Skeletal muscle tissue (tissue), 3 donors: ENCODE measurements at regions not wholly inside any gene's neighbourhood (a gene's known extent, or its start where the extent isn't known, plus 50 kb on each side); places are given as distances from the start of the nearest gene placed in this dataset.

ENCODE experiments used
- H3K27ac ChIP-seq: one replicate; pipeline ENCODE4 v1.7.0; 2013; ENCODE audit warnings: mild to moderate bottlenecking, low read depth, low read length, inconsistent platforms
- H3K27me3 ChIP-seq, 3 donors: one replicate each; pipeline ENCODE4 v1.7.0; 2013; ENCODE audit warnings: low read length in 3 of 3; ENCODE audit not compliant: control insufficient read depth in 3 of 3, insufficient read depth in 3 of 3
- H3K36me3 ChIP-seq, 3 donors: one replicate each; pipeline ENCODE4 v1.7.0; 2013; ENCODE audit warnings: low read length in 3 of 3; ENCODE audit not compliant: control insufficient read depth in 3 of 3, insufficient read depth in 3 of 3
- H3K4me1 ChIP-seq, 3 donors: one replicate each; pipeline ENCODE4 v1.7.0; 2013; ENCODE audit warnings: low read length in 3 of 3, mild to moderate bottlenecking in 3 of 3; ENCODE audit not compliant: control insufficient read depth in 3 of 3, insufficient read depth in 3 of 3
- H3K4me3 ChIP-seq, 3 donors: one replicate each; pipeline ENCODE4 v1.7.0; 2013; ENCODE audit warnings: low read length in 3 of 3
- H3K9ac ChIP-seq, 3 donors: one replicate each; pipeline ENCODE4 v1.7.0; 2013; ENCODE audit warnings: low read length in 3 of 3, mild to moderate bottlenecking in 3 of 3, moderate library complexity in 2 of 3, low read depth in 1 of 3
- H3K9me3 ChIP-seq, 3 donors: one replicate each; pipeline ENCODE4 v1.7.0; 2013; ENCODE audit warnings: low read length in 3 of 3; ENCODE audit not compliant: control insufficient read depth in 3 of 3
- donor health status: Osteomylitis.

GRCh38 chr10:3620818-3621217 is 164.2 kb downstream of the KLF6 start:
- no peak overlapping the region for H3K27ac ChIP-seq
- H3K9ac ChIP-seq: no peak overlapping the region
- peaks cover 5 to 16% (median 10%) of the 10 kb centered on the region in 3 donors for H3K4me1 ChIP-seq
- no peaks in the 10 kb centered on the region for H3K27me3 ChIP-seq
- H3K4me3 ChIP-seq: no peak overlapping the region
- no peaks in the 10 kb centered on the region for H3K36me3 ChIP-seq
- H3K9me3 ChIP-seq: no peaks in the 10 kb centered on the region

DNA sequence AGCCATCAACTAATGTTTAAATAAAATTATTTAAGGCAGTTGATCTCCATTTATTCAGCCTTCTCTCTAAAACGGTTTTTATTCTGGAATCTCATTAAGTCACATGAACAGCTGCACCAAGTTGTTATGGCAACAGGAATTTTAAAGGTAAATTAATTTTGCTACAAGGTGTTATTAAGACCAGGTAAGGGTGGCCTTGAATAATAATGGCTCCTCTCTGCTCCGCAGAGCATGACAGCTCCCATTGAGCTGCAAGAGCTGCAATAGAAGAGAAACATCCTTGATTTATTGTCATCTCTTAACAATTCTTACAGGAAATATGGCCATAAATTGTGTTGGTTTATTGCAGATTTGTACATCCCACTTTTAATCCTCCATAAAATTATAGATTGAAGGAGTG is 165.8 kb downstream of the KLF6 start:
- Histone ChIP-seq H3K27me3 (no peaks in the 10 kb centered on the region), H3K9me3 (no peaks in the 10 kb centered on the region), H3K9ac (no peak overlapping the region), H3K4me3 (no peak overlapping the region), H3K4me1 (peaks cover 5 to 14% (median 8%) of the 10 kb centered on the region in 3 donors), H3K27ac (no peak overlapping the region), H3K36me3 (no peaks in the 10 kb centered on the region)

- H3K4me3 ChIP-seq: no peak overlapping the region
- H3K4me1 ChIP-seq: no peaks in the 10 kb centered on the region
- no peaks in the 10 kb centered on the region for H3K27me3 ChIP-seq
- no peaks in the 10 kb centered on the region for H3K36me3 ChIP-seq
- H3K9me3 ChIP-seq: no peaks in the 10 kb centered on the region
- no peak overlapping the region for H3K27ac ChIP-seq
- H3K9ac ChIP-seq: no peak overlapping the region
Measured at GRCh38 chr10:3616880-3617279, 168.1 kb downstream of the KLF6 start.

GRCh38 chr10:3613318-3613717 is 171.7 kb downstream of the KLF6 start:
- Histone ChIP-seq H3K27ac (no peak overlapping the region), H3K9me3 (peaks cover 0 to 5% (median 0%) of the 10 kb centered on the region in 3 donors), H3K4me1 (no peaks in the 10 kb centered on the region), H3K36me3 (no peaks in the 10 kb centered on the region), H3K9ac (no peak overlapping the region), H3K27me3 (no peaks in the 10 kb centered on the region), H3K4me3 (no peak overlapping the region)

DNA sequence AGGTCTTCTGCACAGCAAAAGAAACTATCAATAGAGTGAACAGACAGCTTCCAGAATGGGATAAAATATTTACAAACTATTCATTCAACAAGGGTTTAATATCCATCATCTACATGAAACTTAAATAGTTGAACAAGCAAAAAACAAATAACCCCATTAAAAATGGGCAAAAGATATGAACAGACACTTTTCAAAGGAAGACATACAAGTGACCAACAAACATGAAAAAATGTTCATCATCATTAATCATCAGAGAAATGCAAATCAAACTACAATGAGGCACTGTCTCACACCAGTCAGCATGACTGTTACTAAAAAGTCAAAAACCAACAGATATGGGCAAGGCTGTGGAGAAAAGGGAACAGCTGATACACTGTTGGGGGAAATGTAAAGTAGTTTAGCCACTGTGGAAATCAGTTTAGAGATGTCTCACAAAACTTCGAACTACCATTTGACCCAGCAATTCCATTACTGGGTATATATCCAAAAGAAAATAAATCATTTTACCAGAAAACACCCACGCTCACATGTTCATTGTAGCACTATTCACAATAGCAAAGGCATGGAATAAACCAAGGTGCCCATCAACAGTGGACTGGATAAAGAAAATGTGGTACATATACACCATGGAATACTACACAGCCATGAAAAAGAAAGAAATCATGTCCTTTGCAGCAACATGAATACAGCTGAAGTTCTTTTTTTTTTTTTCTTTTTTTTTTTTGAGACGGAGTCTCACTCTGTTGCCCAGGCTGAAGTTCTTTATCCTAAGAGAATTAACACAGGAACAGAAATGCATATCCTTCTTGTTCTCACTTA is 172.6 kb downstream of the KLF6 start:
- no peaks in the 10 kb centered on the region for H3K27me3 ChIP-seq

DNA sequence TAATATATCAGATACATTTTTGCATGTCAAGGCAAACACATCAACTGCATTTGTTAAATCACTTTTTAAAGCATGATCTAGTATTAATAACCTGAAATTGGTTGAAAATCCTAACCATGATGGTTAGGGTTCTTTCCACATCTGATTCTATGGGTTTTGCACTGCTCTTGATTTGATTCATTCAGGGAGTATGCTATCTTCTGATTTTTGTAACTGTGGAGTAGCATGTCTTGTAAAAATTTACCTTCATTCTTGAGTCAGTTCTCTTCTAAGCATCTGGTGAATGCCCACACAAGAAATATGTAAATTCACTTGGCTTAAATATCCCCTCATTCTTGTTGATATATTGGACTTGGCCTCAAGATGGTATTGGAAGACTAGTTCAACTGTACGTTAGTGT is 178.7 kb downstream of the KLF6 start:
- Histone ChIP-seq H3K9ac (no peak overlapping the region), H3K36me3 (no peaks in the 10 kb centered on the region), H3K27me3 (no peaks in the 10 kb centered on the region), H3K27ac (no peak overlapping the region), H3K9me3 (peaks cover 0 to 5% (median 0%) of the 10 kb centered on the region in 3 donors), H3K4me3 (no peak overlapping the region), H3K4me1 (no peaks in the 10 kb centered on the region)

More for the DNA sequence above, 172.6 kb downstream of the KLF6 start:
- no peak overlapping the region for H3K9ac ChIP-seq
- no peaks in the 10 kb centered on the region for H3K36me3 ChIP-seq
- no peaks in the 10 kb centered on the region for H3K4me1 ChIP-seq
- H3K4me3 ChIP-seq: no peak overlapping the region
- peaks cover 0 to 5% (median 0%) of the 10 kb centered on the region in 3 donors for H3K9me3 ChIP-seq
- no peak overlapping the region for H3K27ac ChIP-seq

DNA sequence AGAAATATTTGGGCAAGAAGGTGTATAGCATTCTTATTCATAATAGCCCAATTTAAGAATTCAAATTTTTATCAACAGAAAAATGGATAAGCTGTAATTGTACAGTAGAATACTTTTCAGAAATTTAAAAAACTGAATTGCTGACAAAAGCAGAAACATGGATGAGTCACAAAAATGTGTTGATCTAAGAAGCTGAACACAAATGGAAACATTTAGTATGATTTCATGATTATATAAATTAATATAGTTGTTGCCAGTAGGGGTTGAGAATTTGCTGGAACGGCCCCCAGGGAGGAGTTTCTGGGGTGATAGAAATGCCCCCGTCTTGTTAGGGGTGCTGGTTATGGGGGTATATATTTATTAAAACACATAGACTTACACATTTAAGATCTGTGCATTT is 179.1 kb downstream of the KLF6 start:
- H3K4me1 ChIP-seq: no peaks in the 10 kb centered on the region
- no peak overlapping the region for H3K9ac ChIP-seq
- H3K27me3 ChIP-seq: no peaks in the 10 kb centered on the region
- no peak overlapping the region for H3K4me3 ChIP-seq
- peaks cover 0 to 1% (median 0%) of the 10 kb centered on the region in 3 donors for H3K9me3 ChIP-seq
- no peaks in the 10 kb centered on the region for H3K36me3 ChIP-seq
- no peak overlapping the region for H3K27ac ChIP-seq

- Histone ChIP-seq H3K4me3 (no peak overlapping the region), H3K9me3 (no peaks in the 10 kb centered on the region), H3K36me3 (no peaks in the 10 kb centered on the region), H3K9ac (no peak overlapping the region), H3K27ac (no peak overlapping the region), H3K4me1 (no peaks in the 10 kb centered on the region), H3K27me3 (no peaks in the 10 kb centered on the region)
Measured at GRCh38 chr10:3595736-3596135, 189.3 kb downstream of the KLF6 start.

GRCh38 chr10:3593611-3594010 is 191.4 kb downstream of the KLF6 start:
- Histone ChIP-seq H3K4me1 (no peaks in the 10 kb centered on the region), H3K9ac (no peak overlapping the region), H3K4me3 (no peak overlapping the region), H3K27ac (no peak overlapping the region), H3K27me3 (no peaks in the 10 kb centered on the region), H3K36me3 (no peaks in the 10 kb centered on the region), H3K9me3 (no peaks in the 10 kb centered on the region)

DNA sequence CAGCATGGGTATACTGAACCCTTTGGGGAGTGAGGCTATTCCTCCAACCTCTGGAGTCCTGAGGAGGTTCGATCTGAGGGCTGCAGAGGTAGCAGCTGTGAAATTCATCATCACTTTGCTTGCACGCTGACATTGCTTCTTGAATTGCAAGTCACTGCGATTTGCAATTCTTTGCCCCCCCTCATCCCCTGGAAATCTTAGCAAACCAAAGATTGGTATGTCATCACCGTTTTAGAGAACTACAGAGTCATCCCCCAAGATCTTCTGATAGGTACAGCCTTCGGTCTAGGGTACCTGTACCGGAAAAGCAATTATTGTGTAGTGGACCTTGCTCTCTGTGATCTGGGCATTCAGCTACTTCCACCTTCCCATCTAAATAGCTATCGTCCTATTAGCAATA is 192.6 kb downstream of the KLF6 start:
- H3K36me3 ChIP-seq: no peaks in the 10 kb centered on the region
- H3K4me3 ChIP-seq: no peak overlapping the region
- no peak overlapping the region for H3K9ac ChIP-seq
- no peaks in the 10 kb centered on the region for H3K4me1 ChIP-seq
- no peak overlapping the region for H3K27ac ChIP-seq
- no peaks in the 10 kb centered on the region for H3K9me3 ChIP-seq
- H3K27me3 ChIP-seq: no peaks in the 10 kb centered on the region
